ENCODE measurements at regions not wholly inside any gene's neighbourhood (a gene's known extent, or its start where the extent isn't known, plus 50 kb on each side); places are given as distances from the start of the nearest gene placed in this dataset.

DNA sequence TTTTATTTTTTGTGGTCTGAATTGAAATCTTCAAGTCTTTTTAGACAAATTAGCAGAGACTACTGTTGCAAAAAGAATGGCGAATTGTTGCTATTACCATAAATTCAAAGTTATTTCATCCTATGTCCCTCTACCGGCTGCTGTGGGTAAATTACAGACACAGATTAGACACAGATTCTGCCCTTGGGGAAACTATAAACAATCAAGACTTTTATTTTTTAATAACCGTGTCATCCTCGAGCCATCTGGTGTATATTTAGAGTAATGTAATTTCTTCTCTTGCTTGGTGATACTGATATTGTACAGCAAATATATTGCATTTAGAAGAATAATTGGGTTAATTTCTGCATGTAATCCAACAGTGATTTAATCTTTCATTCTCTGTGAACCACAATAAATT lies 228.0 kb upstream of the ADAMTSL1 start (continued):
- no peak for TF ChIP-seq EHF (CRISPR knock-in tag; IDR thresholded peaks at IDR 0.05)
- no peak for TF ChIP-seq CBX8 (IDR thresholded peaks at IDR 0.05)
- no peak for TF ChIP-seq EHMT2 (IDR thresholded peaks at IDR 0.05; ENCODE audit: low read depth)

DNA sequence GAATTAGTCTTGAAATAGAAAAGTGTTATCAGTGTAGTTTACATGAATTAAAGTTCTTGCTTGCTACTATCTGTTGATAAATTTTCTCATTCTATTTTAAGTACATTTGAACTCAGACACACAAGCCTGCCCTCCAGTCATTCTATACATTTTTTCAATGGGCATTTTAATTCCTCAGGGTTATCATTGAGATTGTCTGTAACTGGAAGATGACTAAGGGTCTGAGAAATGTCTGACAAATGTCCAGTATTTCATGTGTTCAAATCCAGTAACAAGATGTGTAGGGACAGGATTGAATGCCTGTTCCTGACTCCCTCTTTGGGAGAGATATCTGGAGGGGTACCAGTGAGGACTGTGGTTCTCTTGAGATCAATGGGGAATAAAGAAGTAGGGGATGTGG lies 223.9 kb upstream of the ADAMTSL1 start:
- TF ChIP-seq EP300 (IDR thresholded peaks at IDR 0.05): no peak
- TF ChIP-seq MAZ (IDR thresholded peaks at IDR 0.05; ENCODE audit: borderline replicate concordance, low read depth, low read length): no peak
- no peak for TF ChIP-seq PHF8 (IDR thresholded peaks at IDR 0.05; ENCODE audit: borderline replicate concordance, low read depth)
- no peak for TF ChIP-seq CBX2 (IDR thresholded peaks at IDR 0.05; ENCODE audit: borderline replicate concordance, low read depth)
- no peak for TF ChIP-seq BHLHE40 (IDR thresholded peaks at IDR 0.05; ENCODE audit: low read depth, low read length)
- no peak for TF ChIP-seq RCOR1 (IDR thresholded peaks at IDR 0.05; ENCODE audit: low read depth, low read length)
- no peak for TF ChIP-seq FOSL2 (IDR thresholded peaks at IDR 0.05)
- no peak for TF ChIP-seq FOSL2 (CRISPR knock-in tag; IDR thresholded peaks at IDR 0.05)
- TF ChIP-seq KDM5A (IDR thresholded peaks at IDR 0.05): no peak
- TF ChIP-seq FOXS1 (CRISPR knock-in tag; IDR thresholded peaks at IDR 0.05): no peak
- TF ChIP-seq, protein P1, sequence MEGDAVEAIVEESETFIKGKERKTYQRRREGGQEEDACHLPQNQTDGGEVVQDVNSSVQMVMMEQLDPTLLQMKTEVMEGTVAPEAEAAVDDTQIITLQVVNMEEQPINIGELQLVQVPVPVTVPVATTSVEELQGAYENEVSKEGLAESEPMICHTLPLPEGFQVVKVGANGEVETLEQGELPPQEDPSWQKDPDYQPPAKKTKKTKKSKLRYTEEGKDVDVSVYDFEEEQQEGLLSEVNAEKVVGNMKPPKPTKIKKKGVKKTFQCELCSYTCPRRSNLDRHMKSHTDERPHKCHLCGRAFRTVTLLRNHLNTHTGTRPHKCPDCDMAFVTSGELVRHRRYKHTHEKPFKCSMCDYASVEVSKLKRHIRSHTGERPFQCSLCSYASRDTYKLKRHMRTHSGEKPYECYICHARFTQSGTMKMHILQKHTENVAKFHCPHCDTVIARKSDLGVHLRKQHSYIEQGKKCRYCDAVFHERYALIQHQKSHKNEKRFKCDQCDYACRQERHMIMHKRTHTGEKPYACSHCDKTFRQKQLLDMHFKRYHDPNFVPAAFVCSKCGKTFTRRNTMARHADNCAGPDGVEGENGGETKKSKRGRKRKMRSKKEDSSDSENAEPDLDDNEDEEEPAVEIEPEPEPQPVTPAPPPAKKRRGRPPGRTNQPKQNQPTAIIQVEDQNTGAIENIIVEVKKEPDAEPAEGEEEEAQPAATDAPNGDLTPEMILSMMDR (IDR thresholded peaks at IDR 0.05): no peak
- TF ChIP-seq, protein P2, sequence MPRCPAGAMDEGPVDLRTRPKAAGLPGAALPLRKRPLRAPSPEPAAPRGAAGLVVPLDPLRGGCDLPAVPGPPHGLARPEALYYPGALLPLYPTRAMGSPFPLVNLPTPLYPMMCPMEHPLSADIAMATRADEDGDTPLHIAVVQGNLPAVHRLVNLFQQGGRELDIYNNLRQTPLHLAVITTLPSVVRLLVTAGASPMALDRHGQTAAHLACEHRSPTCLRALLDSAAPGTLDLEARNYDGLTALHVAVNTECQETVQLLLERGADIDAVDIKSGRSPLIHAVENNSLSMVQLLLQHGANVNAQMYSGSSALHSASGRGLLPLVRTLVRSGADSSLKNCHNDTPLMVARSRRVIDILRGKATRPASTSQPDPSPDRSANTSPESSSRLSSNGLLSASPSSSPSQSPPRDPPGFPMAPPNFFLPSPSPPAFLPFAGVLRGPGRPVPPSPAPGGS (IDR thresholded peaks at IDR 0.05): no peak
- TF ChIP-seq ZNF302 (CRISPR knock-in tag; IDR thresholded peaks at IDR 0.05): no peak
- TF ChIP-seq RARB (CRISPR knock-in tag; IDR thresholded peaks at IDR 0.05): no peak
- no peak for TF ChIP-seq POLR2A (IDR thresholded peaks at IDR 0.05; ENCODE audit: low read length)
- TF ChIP-seq, protein P3, sequence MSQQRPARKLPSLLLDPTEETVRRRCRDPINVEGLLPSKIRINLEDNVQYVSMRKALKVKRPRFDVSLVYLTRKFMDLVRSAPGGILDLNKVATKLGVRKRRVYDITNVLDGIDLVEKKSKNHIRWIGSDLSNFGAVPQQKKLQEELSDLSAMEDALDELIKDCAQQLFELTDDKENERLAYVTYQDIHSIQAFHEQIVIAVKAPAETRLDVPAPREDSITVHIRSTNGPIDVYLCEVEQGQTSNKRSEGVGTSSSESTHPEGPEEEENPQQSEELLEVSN (IDR thresholded peaks at IDR 0.05; ENCODE audit: borderline replicate concordance, low read depth): no peak
- ChIA-PET POLR2A (no interaction called here), CTCF (interaction anchor here (3.9 kb wide), 1 partner anchor 192 kb away, joined by 17 read pairs; no protein-coding TSS in a partner anchor)
- ATAC-seq: no peak
- Histone ChIP-seq H3K4me3 (no peak overlapping the region), H3K4me2 (no peak overlapping the region), H3K4me1 (no peaks in the 10 kb centered on the region), H3K9me3 (no peaks in the 10 kb centered on the region), H3K27ac (no peak overlapping the region)
- FAIRE-seq: no peak
- no peak for DNase-seq (ENCODE audit: low read depth in 1 of 2, low spot score in 1 of 2)

DNA sequence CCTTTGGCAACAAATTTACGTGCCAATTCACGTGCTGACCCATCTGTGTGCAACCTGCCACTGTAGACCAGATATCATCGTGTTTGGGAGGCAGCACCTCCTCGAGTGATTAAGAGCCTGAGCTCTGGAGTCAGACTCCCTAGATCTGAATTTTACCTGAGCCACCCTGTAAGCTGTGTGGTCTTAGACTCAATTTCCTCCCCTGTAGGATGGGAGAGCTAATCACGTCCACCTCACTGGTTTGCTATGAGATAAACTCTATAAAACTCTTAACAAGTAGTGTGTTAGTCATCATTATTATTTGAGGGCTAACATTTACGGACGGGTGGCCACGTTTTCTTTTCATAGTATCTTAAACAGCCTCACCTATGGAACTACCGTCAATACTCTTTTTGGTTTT lies 220.0 kb upstream of the ADAMTSL1 start:
- FAIRE-seq: no peak
- H3K4me3 ChIP-seq: no peak overlapping the region
- WGBS (ENCODE audit: missing lambda C conversion rate): 39% methylated on average over 9 of the region's 9 CpGs
- no peak for DNase-seq (ENCODE audit: low read depth in 1 of 2, low spot score in 1 of 2)
- TF ChIP-seq FOSB (CRISPR knock-in tag; IDR thresholded peaks at IDR 0.05) (no peak), MAZ (IDR thresholded peaks at IDR 0.05; ENCODE audit: borderline replicate concordance, low read depth, low read length) (no peak), HOXB5 (CRISPR knock-in tag; IDR thresholded peaks at IDR 0.05) (no peak), ZSCAN20 (CRISPR knock-in tag; IDR thresholded peaks at IDR 0.05) (no peak), FOXS1 (CRISPR knock-in tag; IDR thresholded peaks at IDR 0.05) (no peak), JUN (IDR thresholded peaks at IDR 0.05) (no peak), TFCP2L1 (CRISPR knock-in tag; IDR thresholded peaks at IDR 0.05) (no peak), MAFK (IDR thresholded peaks at IDR 0.05; ENCODE audit: partially characterized antibody) (no peak), KDM5A (IDR thresholded peaks at IDR 0.05) (no peak), HOXA7 (CRISPR knock-in tag; IDR thresholded peaks at IDR 0.05) (no peak), HEYL (CRISPR knock-in tag; IDR thresholded peaks at IDR 0.05) (no peak), RCOR1 (IDR thresholded peaks at IDR 0.05; ENCODE audit: low read depth, low read length) (no peak), PHF8 (IDR thresholded peaks at IDR 0.05; ENCODE audit: borderline replicate concordance, low read depth) (no peak)
- TF ChIP-seq, protein P4, sequence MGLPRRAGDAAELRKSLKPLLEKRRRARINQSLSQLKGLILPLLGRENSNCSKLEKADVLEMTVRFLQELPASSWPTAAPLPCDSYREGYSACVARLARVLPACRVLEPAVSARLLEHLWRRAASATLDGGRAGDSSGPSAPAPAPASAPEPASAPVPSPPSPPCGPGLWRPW (IDR thresholded peaks at IDR 0.05): no peak
- TF ChIP-seq, protein P3 (IDR thresholded peaks at IDR 0.05; ENCODE audit: borderline replicate concordance, low read depth): no peak
- TF ChIP-seq, protein P5, sequence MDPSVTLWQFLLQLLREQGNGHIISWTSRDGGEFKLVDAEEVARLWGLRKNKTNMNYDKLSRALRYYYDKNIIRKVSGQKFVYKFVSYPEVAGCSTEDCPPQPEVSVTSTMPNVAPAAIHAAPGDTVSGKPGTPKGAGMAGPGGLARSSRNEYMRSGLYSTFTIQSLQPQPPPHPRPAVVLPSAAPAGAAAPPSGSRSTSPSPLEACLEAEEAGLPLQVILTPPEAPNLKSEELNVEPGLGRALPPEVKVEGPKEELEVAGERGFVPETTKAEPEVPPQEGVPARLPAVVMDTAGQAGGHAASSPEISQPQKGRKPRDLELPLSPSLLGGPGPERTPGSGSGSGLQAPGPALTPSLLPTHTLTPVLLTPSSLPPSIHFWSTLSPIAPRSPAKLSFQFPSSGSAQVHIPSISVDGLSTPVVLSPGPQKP (IDR thresholded peaks at IDR 0.05; ENCODE audit: low read depth, low read length): no peak
- TF ChIP-seq, protein P1 (IDR thresholded peaks at IDR 0.05): no peak
- CTCF ChIA-PET: interaction anchor here (0.5 to 9.5 kb wide), 17 partner anchors 9 to 774 kb away, joined by 3 to 122 read pairs (median 5); no protein-coding TSS in a partner anchor
- POLR2A ChIA-PET: no interaction called here
- no peak overlapping the region for H3K4me2 ChIP-seq
- H3K9me3 ChIP-seq: no peaks in the 10 kb centered on the region
- ATAC-seq: no peak
- no peaks in the 10 kb centered on the region for H3K4me1 ChIP-seq
- H3K27ac ChIP-seq: no peak overlapping the region

Data from A549 (cell line).